Fibroblast of the aortic adventitia (primary cell): ENCODE measurements at regions not wholly inside any gene's neighbourhood (a gene's known extent, or its start where the extent isn't known, plus 50 kb on each side); places are given as distances from the start of the nearest gene placed in this dataset.

Experiments
- DNase-seq: peaks from one replicate; pipeline ENCODE4 v3.0.0-alpha.2; 2010; ENCODE audit warnings: low read depth
- H3K4me3 ChIP-seq: 2 replicates; pipeline ENCODE4 v1.5.1; 2011; ENCODE audit warnings: low read depth, mild to moderate bottlenecking, control low read depth, low read length, moderate library complexity
- TF ChIP-seq, protein P1 (sequence below): IDR thresholded peaks from 2 replicates; pipeline ENCODE4 v1.5.1; 2011; ENCODE audit warnings: mild to moderate bottlenecking, low read length, control low read depth, inconsistent platforms; ENCODE audit not compliant: insufficient read depth

DNA sequence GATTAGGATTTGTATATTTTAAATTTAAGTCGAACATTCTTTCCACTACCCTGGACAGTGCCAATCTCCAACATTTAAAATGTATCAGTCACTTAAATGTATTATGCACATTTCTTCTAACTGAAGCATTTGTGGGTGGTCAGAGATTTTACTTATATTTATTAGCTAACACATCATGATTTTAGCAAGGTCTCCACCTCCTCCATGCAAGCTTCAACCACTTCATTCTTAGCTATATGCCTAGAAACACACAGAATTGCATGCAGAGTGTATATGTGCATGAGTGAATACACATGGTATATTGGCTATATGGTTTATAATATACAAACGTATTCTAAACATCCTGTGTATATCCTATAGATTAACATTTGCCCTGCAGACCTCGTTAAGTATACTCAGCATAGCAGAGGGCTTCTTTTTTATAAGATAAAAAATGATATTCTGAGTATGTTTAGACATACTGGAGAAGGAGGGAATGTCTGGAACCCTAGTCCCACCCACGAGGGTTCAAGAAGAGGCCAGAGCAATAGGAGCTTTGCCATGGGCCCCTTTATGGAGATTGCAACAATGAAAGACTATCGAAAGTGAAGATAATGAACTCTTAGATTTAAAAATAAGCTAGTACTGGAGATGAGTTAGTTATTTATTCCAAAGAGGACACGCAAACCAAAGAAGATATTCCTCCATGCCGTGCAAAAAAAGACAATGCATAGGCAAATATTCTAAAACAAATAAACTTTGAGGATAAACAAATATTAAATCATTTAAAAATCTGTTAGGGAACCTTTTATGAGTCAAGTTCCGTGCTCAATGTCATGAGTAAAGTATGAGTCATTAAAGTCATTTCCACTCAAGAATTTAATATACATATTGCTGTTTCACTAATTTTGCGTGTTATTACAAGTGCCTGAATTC lies 480.4 kb downstream of the SIPA1L2 start:
- DNase-seq, result peak; percentile 65
- TF ChIP-seq, protein P1, sequence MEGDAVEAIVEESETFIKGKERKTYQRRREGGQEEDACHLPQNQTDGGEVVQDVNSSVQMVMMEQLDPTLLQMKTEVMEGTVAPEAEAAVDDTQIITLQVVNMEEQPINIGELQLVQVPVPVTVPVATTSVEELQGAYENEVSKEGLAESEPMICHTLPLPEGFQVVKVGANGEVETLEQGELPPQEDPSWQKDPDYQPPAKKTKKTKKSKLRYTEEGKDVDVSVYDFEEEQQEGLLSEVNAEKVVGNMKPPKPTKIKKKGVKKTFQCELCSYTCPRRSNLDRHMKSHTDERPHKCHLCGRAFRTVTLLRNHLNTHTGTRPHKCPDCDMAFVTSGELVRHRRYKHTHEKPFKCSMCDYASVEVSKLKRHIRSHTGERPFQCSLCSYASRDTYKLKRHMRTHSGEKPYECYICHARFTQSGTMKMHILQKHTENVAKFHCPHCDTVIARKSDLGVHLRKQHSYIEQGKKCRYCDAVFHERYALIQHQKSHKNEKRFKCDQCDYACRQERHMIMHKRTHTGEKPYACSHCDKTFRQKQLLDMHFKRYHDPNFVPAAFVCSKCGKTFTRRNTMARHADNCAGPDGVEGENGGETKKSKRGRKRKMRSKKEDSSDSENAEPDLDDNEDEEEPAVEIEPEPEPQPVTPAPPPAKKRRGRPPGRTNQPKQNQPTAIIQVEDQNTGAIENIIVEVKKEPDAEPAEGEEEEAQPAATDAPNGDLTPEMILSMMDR, result no peak
- no peak overlapping the region for H3K4me3 ChIP-seq

DNA sequence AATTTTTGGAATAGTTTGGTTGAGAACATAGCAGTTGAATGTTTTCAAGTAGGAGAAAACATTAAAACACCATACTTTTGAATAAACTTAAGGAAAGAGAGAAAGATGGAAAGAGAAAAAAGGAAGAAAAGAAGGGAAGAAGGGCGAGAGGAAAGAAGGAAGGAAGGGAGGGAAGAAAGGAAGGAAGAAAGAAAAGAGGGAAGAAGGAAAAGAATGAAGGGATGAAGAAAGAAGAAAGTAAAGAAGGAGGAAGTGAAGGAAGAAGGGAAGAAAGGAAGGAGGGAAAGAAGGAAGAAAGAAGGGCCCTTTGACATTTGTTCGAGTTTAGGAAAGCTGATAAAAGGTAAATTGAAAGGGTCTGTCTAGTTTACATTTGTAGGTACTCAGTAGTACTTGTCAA lies 482.7 kb downstream of the SIPA1L2 start:
- H3K4me3 ChIP-seq, result no peak overlapping the region
- DNase-seq, result no peak
- TF ChIP-seq, protein P1, result no peak

DNA sequence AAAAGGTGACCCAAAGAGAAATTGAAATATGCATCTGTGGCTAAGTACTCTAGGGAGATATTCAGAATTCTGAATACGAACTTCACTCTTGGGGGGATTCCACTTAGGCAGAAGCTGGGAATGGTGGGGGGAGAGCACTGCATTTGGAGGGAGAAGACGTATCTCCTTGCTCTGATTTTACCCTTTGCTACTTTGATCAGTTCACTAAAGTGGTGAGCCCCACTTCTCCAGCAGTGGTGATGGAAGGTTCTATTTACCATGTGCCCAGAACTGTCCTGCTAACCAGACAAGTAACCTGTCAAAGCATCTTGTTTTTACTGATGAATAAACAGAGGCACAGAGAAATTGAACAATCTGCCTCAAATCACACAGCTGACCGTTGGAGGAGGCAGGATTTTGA lies 483.4 kb downstream of the SIPA1L2 start:
- H3K4me3 ChIP-seq, result no peak overlapping the region
- DNase-seq, result no peak
- TF ChIP-seq, protein P1, result no peak

DNA sequence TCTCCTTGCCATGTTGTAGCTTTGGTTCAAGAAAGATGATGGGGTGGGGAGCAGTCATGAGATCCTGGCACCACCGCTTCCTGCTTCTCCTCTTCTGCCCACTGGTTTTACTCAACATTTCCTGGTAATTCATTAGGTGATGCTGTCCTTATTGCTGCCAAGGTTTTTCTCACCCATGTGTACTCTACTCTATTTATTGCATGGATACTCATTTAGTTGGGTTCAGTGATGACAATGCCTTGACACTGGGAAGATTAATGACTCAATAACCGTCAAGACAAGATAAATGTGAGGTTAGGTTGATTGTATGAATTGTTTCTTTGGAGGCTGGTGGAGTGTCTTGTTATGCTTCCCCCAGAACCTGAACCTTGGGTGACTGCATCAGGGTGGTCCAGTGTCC lies 484.2 kb downstream of the SIPA1L2 start:
- DNase-seq, result no peak
- TF ChIP-seq, protein P1, result no peak
- H3K4me3 ChIP-seq, result no peak overlapping the region

DNA sequence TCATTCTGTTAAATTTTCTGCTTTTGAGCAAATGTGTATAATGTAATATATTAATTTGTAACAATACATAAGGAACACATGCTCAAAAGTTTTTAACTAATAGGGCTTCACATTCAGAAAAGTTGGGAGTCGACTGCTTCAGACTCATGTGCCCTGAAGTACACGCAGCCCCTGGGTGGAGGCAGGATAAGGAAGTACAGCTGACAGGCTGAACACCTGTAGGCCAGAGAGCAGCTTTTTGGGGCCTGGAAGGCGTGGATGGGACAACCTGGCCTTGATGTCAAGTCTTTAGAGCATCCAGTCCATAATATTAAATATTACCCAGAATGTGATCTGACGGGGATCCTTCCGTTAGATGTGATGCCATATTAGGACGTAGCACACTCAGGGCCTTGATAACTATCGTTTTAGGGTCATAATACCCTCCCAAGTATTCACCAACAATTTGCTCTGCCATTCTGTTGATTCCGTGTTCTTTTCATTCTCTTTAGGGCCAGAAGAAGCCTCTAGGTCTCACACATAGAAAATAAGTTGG lies 485.2 kb downstream of the SIPA1L2 start:
- no peak for DNase-seq
- TF ChIP-seq, protein P1, result no peak
- no peak overlapping the region for H3K4me3 ChIP-seq

DNA sequence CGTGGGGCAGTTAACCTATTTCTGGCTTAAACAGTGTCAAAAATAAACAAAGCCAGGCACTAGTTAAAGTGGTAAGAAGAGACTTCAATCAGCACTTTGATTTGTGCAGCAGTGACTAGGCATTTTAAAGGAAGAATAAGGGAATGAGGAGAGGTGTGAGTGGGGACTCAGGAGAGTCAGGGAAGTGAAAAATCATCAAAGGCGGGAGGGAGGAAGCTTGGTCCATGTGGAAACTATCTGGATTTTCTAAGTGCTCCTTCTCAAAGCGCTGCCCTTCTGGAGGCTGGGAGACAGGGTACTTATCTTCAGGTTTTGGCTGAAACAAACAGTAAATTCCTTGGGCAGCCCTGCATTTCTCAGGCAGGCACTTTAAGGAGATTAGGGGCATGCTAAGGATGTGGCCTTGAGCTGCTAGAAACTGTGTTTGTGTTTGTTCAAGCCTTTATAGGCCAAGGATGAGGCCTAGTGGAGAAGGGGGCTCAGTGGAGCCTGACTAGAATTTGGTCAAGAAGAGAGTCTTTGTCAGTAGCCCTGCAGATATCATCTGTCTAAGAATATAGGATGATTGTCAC lies 486.5 kb downstream of the SIPA1L2 start:
- peak; percentile 14 for DNase-seq
- TF ChIP-seq, protein P1, result no peak
- no peak overlapping the region for H3K4me3 ChIP-seq
